H9 (cell line): ENCODE measurements at regions not wholly inside any gene's neighbourhood (a gene's known extent, or its start where the extent isn't known, plus 50 kb on each side); places are given as distances from the start of the nearest gene placed in this dataset.

Experiments used
- DNase-seq: peaks from one replicate; pipeline ENCODE4 v3.0.0-alpha.2; 2017
- H2AFZ ChIP-seq: one replicate; pipeline ENCODE4 v1.6.1; 2013; ENCODE audit warnings: mild to moderate bottlenecking, low read length, control low read depth, moderate library complexity
- H2AK5ac ChIP-seq: 2 replicates; pipeline ENCODE4 v1.6.1; 2013; ENCODE audit warnings: low read length, control low read depth, mixed read lengths; ENCODE audit not compliant: insufficient read length
- H2BK120ac ChIP-seq: one replicate; pipeline ENCODE4 v1.6.1; 2013; ENCODE audit warnings: low read depth, mild to moderate bottlenecking, low read length, control low read depth, inconsistent platforms; ENCODE audit not compliant: poor library complexity, severe bottlenecking
- H2BK12ac ChIP-seq: 2 replicates; pipeline ENCODE4 v1.6.1; 2013; ENCODE audit warnings: low read length, control low read depth, mixed read lengths, low read depth; ENCODE audit not compliant: insufficient read length
- H2BK15ac ChIP-seq: 2 replicates; pipeline ENCODE4 v1.6.1; 2013; ENCODE audit warnings: low read depth, low read length, control low read depth
- H2BK20ac ChIP-seq: one replicate; pipeline ENCODE4 v1.6.1; 2013; ENCODE audit warnings: low read depth, mild to moderate bottlenecking, low read length, control low read depth, inconsistent platforms; ENCODE audit not compliant: poor library complexity, severe bottlenecking
- H2BK5ac ChIP-seq: 2 replicates; pipeline ENCODE4 v1.6.1; 2013; ENCODE audit warnings: low read length, control low read depth, mixed read lengths; ENCODE audit not compliant: insufficient read length
- H3K14ac ChIP-seq: 2 replicates; pipeline ENCODE4 v1.6.1; 2013; ENCODE audit warnings: low read length, control low read depth; ENCODE audit not compliant: insufficient read depth
- H3K18ac ChIP-seq: 2 replicates; pipeline ENCODE4 v1.6.1; 2013; ENCODE audit warnings: low read depth, mild to moderate bottlenecking, mixed read lengths, low read length, control low read depth; ENCODE audit not compliant: insufficient read length
- H3K23ac ChIP-seq: 2 replicates; pipeline ENCODE4 v1.6.1; 2013; ENCODE audit warnings: low read length, control low read depth, mixed read lengths, low read depth; ENCODE audit not compliant: insufficient read length
- H3K23me2 ChIP-seq: 2 replicates; pipeline ENCODE4 v1.6.1; 2013; ENCODE audit warnings: low read depth, mild to moderate bottlenecking, mixed read lengths, low read length, control low read depth; ENCODE audit not compliant: insufficient read length, poor library complexity, severe bottlenecking
- H3K27ac ChIP-seq: 2 replicates; pipeline ENCODE4 v1.5.1; 2013; ENCODE audit warnings: low read length, control low read depth, mixed read lengths, low read depth; ENCODE audit not compliant: insufficient read length
- H3K27me3 ChIP-seq: 2 replicates; pipeline ENCODE4 v1.6.1; 2013; ENCODE audit warnings: low read length, control low read depth, inconsistent platforms; ENCODE audit not compliant: insufficient read depth
- H3K4ac ChIP-seq: 2 replicates; pipeline ENCODE4 v1.6.1; 2013; ENCODE audit warnings: low read depth, mild to moderate bottlenecking, control low read depth, inconsistent platforms, low read length, moderate library complexity
- H3K4me1 ChIP-seq: 2 replicates; pipeline ENCODE4 v1.6.1; 2013; ENCODE audit warnings: low read length, control low read depth, inconsistent platforms; ENCODE audit not compliant: insufficient read depth
- H3K4me2 ChIP-seq: 2 replicates; pipeline ENCODE4 v1.6.1; 2013; ENCODE audit warnings: low read length, control low read depth, mixed read lengths; ENCODE audit not compliant: insufficient read length, insufficient read depth
- H3K56ac ChIP-seq: 2 replicates; pipeline ENCODE4 v1.6.1; 2013; ENCODE audit warnings: low read depth, mild to moderate bottlenecking, mixed read lengths, low read length, control low read depth; ENCODE audit not compliant: insufficient read length
- H3K79me1 ChIP-seq: 2 replicates; pipeline ENCODE4 v1.6.1; 2013; ENCODE audit warnings: low read depth, mild to moderate bottlenecking, moderate library complexity, low read length, control low read depth, inconsistent platforms; ENCODE audit not compliant: insufficient read depth, poor library complexity, severe bottlenecking
- H3K79me2 ChIP-seq: 2 replicates; pipeline ENCODE4 v1.6.1; 2013; ENCODE audit warnings: low read length, control low read depth, inconsistent platforms; ENCODE audit not compliant: insufficient read depth
- H3K9ac ChIP-seq: 2 replicates; pipeline ENCODE4 v1.6.1; 2013; ENCODE audit warnings: low read length, control low read depth, mixed read lengths; ENCODE audit not compliant: insufficient read length; ENCODE audit errors: extremely low read depth
- H3K9me3 ChIP-seq: one replicate; pipeline ENCODE4 v1.6.1; 2013; ENCODE audit warnings: low read depth, low read length, inconsistent platforms; ENCODE audit not compliant: control insufficient read depth
- H3T11ph ChIP-seq: one replicate; pipeline ENCODE4 v1.6.1; 2013; ENCODE audit warnings: mild to moderate bottlenecking, low read length, control low read depth, inconsistent platforms
- H4K20me1 ChIP-seq: one replicate; pipeline ENCODE4 v1.6.1; 2013; ENCODE audit not compliant: control insufficient read depth, insufficient read length, insufficient read depth
- H4K5ac ChIP-seq: 2 replicates; pipeline ENCODE4 v1.6.1; 2013; ENCODE audit warnings: low read depth, mild to moderate bottlenecking, mixed read lengths, low read length, control low read depth; ENCODE audit not compliant: insufficient read length
- H4K8ac ChIP-seq: replicated peaks from 2 replicates; pipeline ENCODE4 v1.6.1; 2013; ENCODE audit warnings: low read length, control low read depth, mixed read lengths, low read depth; ENCODE audit not compliant: insufficient read length
- H4K91ac ChIP-seq: 2 replicates; pipeline ENCODE4 v1.6.1; 2013; ENCODE audit warnings: low read depth, mild to moderate bottlenecking, moderate library complexity, mixed read lengths, low read length, control low read depth; ENCODE audit not compliant: insufficient read length
- H3K27ac Mint-ChIP-seq, 3 experiments: 2 replicates in 2 of 3; 3 replicates in 1 of 3; pipeline ENCODE4 v1.8.0; 2020 to 2021; ENCODE audit warnings: mixed read lengths in 3 of 3, mild to moderate bottlenecking in 1 of 3, moderate library complexity in 1 of 3
- H3K27me3 Mint-ChIP-seq: 2 replicates; pipeline ENCODE4 v1.8.0; 2021; ENCODE audit warnings: low read depth, mild to moderate bottlenecking, moderate library complexity, mixed read lengths
- H3K36me3 Mint-ChIP-seq, 3 experiments: 2 replicates in 2 of 3; 3 replicates in 1 of 3; pipeline ENCODE4 v1.8.0; 2020 to 2021; ENCODE audit warnings: low read depth in 3 of 3, mixed read lengths in 3 of 3; ENCODE audit not compliant: insufficient read depth in 1 of 3
- H3K4me1 Mint-ChIP-seq, 2 experiments: 2 replicates each; pipeline ENCODE4 v1.8.0; 2020; ENCODE audit warnings: mixed read lengths in 2 of 2
- H3K4me3 Mint-ChIP-seq, 2 experiments: 2 replicates in 1 of 2; 3 replicates in 1 of 2; pipeline ENCODE4 v1.8.0; 2020 to 2021; ENCODE audit warnings: mild to moderate bottlenecking in 2 of 2, mixed read lengths in 2 of 2, moderate library complexity in 1 of 2
- H3K9me3 Mint-ChIP-seq, 2 experiments: 2 replicates in 1 of 2; 3 replicates in 1 of 2; pipeline ENCODE4 v1.8.0; 2020; ENCODE audit warnings: mild to moderate bottlenecking in 2 of 2, mixed read lengths in 2 of 2, moderate library complexity in 1 of 2
- CTCF ChIP-seq: fragments of 200-600 bp; sonication (generic); conservative IDR thresholded peaks from 3 replicates; pipeline ENCODE4 v1.8.0; 2021; ENCODE audit warnings: antibody characterized with exemption, mild to moderate bottlenecking
- WGBS: extraction: QIAGEN DNeasy Blood & Tissue Kit; methylation state at CpG from one replicate; pipeline ENCODE4 v1.1.7; 2013; ENCODE audit warnings: missing lambda C conversion rate, low lambda C conversion rate, mixed read lengths; ENCODE audit not compliant: insufficient read length; ENCODE audit errors: extremely low coverage; 5-methylcytosine and 5-hydroxymethylcytosine counted together

GRCh38 chr14:101350021-101350420, 211.3 kb upstream of the DIO3 start:
- Histone ChIP-seq H3K79me1 (no peaks in the 10 kb centered on the region), H3T11ph (no peak overlapping the region), H2AK5ac (no peak overlapping the region), H4K20me1 (no peaks in the 10 kb centered on the region), H2BK12ac (no peak overlapping the region), H4K91ac (no peak overlapping the region), H3K23ac (no peak overlapping the region), H3K4me1 (no peaks in the 10 kb centered on the region), H3K9ac (no peak overlapping the region), H2BK120ac (no peak overlapping the region), H3K79me2 (no peaks in the 10 kb centered on the region), H2BK20ac (no peak overlapping the region), H3K9me3 (no peaks in the 10 kb centered on the region), H4K8ac (no peak overlapping the region), H2BK5ac (no peak overlapping the region), H3K18ac (no peak overlapping the region), H3K4me2 (no peak overlapping the region), H2AFZ (no peak overlapping the region), H3K23me2 (no peaks in the 10 kb centered on the region), H2BK15ac (no peak overlapping the region), H3K56ac (no peak overlapping the region), H3K27me3 (no peaks in the 10 kb centered on the region), H4K5ac (no peak overlapping the region), H3K27ac (no peak overlapping the region), H3K14ac (no peak overlapping the region; the same call in 1 of the 2 replicates), H3K4ac (no peak overlapping the region)
- H3K4me3 Mint-ChIP-seq: no peak overlapping the region
- H3K27me3 Mint-ChIP-seq: peaks cover 2% of the 10 kb centered on the region; the same call in 1 of the 2 replicates
- H3K27ac Mint-ChIP-seq: no peak overlapping the region; a peak in 1 of 7 replicates
- no peak for DNase-seq
- no peak for TF ChIP-seq CTCF
- no CpG with 5 or more reads among the region's 4 CpGs for WGBS
- peaks cover 0 to 10% (median 2%) of the 10 kb centered on the region in 3 experiments; a peak in 2 of 7 replicates for H3K36me3 Mint-ChIP-seq
- peaks cover 10% of the 10 kb centered on the region in 2 experiments for H3K4me1 Mint-ChIP-seq
- peaks cover 12 to 13% of the 10 kb centered on the region in 2 experiments for H3K9me3 Mint-ChIP-seq
